GM20000 (cell line): ENCODE measurements at regions not wholly inside any gene's neighbourhood (a gene's known extent, or its start where the extent isn't known, plus 50 kb on each side); places are given as distances from the start of the nearest gene placed in this dataset.

ENCODE experiments used
- DNase-seq: peaks from one replicate; pipeline ENCODE4 v3.0.0; 2012; ENCODE audit warnings: low spot score
- CTCF ChIP-seq: IDR thresholded peaks from 2 replicates; pipeline ENCODE4 v1.5.1; 2012; ENCODE audit warnings: mild to moderate bottlenecking, control low read depth; ENCODE audit errors: extremely low read depth, missing control alignments

DNA sequence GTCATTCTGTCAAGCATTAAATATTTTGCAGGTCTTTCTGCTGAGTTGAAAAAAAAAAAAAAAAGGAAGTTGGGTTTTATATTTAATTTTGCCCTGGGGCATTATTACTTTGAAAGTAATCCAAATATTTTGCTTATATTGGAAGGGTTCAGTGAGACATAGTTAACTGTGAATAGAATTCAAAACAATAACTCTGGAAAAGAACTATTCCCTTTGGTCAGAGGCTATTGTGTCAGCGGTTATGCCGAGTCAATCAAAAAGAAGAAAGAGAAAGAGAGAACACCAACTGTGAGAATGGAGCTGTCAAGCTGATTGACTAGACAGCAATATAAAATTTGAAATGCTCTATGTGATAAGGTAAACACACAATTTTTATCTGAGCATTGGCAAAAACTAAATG, 761.7 kb downstream of the ADGRL2 start:
- no peak for DNase-seq
- TF ChIP-seq CTCF: no peak

GRCh38 chr1:82560566-82560965, 759.8 kb downstream of the ADGRL2 start:
- DNase-seq: no peak
- no peak for TF ChIP-seq CTCF

DNA sequence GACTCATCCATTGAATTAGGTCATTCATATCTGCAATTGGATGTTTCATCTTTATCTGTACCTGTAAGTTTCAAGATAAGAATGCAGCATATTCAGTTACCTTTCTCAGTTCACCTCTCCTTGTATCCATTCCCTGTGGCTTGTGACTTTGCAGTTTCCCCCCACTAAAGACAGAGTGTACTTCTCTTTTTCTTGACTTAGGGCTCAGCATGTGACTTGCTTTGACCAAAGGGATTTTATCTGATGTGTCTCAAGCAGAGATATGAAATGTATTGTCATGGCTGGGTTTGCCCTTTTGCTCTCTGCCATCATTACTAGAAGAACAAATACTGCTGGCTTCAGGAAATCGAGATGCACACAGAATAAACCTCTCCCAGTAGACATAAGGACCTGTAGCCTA, 754.8 kb downstream of the ADGRL2 start:
- no peak for TF ChIP-seq CTCF
- no peak for DNase-seq

GRCh38 chr1:82549841-82550240, 749.1 kb downstream of the ADGRL2 start:
- no peak for TF ChIP-seq CTCF
- DNase-seq: no peak

DNA sequence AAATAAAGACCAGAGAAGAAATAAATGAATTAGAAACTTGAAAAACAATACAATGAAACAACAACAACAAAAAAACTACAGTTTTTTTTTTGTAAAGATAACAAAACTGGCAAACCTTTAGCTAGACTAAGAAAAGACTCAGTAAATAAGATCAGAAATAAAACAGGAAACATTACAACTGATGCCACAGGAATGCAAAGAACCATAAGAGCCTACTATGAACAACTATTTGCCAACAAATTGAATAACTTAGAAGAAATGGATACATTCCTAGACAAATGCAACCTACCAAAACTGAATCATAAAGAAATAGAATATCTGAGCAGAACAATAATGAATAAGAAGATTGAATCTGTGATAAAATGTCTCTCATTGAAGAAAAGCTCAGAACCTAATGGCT, 742.0 kb downstream of the ADGRL2 start:
- no peak for TF ChIP-seq CTCF
- no peak for DNase-seq

DNA sequence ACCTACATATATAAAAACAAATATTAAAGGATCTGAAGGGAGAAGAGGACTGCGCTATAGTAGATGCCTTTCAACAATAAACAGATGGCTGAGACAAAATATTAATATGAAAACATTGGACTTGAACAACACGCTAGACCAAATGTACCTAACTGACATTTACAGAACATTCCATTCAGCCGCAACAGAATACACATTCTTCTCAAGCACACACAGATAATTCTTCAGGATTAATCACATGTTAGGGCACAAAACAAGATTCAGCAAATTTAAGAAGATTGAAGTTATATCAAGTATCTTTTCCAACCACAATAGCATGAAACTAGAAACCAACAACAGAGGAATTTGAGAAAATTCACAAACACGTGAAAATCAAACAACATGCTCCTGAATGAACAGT, 741.4 kb downstream of the ADGRL2 start:
- DNase-seq: no peak
- no peak for TF ChIP-seq CTCF

GRCh38 chr1:82540006-82540405, 739.3 kb downstream of the ADGRL2 start:
- no peak for DNase-seq

More at GRCh38 chr1:82540006-82540405, 739.3 kb downstream of the ADGRL2 start:
- no peak for TF ChIP-seq CTCF
